ENCODE measurements at regions not wholly inside any gene's neighbourhood (a gene's known extent, or its start where the extent isn't known, plus 50 kb on each side); places are given as distances from the start of the nearest gene placed in this dataset.

DNA sequence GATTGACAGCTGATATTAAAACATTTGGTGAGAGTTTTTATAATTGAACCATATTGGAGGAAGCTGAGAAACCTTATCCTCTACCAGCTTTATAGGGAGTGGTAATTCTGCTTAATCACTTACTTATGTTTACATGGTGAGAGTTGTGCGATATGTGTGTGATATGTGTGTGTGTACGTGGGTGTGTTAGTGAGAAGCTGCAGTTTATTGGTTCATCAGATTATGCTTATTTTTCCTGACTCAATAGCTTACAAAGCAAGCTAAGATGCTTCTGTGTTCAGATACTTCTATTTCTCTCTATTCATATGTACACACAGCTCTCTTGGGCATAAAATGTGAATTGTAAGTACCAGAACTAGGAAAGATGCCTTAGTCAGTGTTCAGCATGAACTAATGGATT, 343.7 kb downstream of the GRIA2 start:
- TF ChIP-seq EZH2phosphoT487 (IDR thresholded peaks at IDR 0.05; ENCODE audit: unreplicated experiment), result no peak
- TF ChIP-seq EZH2 (IDR thresholded peaks at IDR 0.05; ENCODE audit: low read depth, unreplicated experiment), result no peak
- TF ChIP-seq CTCF (conservative IDR thresholded peaks at IDR 0.05; ENCODE audit: low read depth in 2 of 2), result no peak
- no peak for TF ChIP-seq POLR2AphosphoS5 (IDR thresholded peaks at IDR 0.05; ENCODE audit: low read depth)
- TF ChIP-seq CREB1 (CRISPR knock-in tag; IDR thresholded peaks at IDR 0.05; ENCODE audit: low read depth), result no peak
- TF ChIP-seq REST (IDR thresholded peaks at IDR 0.05; ENCODE audit: unreplicated experiment), result no peak
- no peak for TF ChIP-seq ETS1 (IDR thresholded peaks at IDR 0.05)
- no peak for TF ChIP-seq NANOG (IDR thresholded peaks at IDR 0.05; ENCODE audit: borderline replicate concordance)
- TF ChIP-seq JUNB (IDR thresholded peaks at IDR 0.05; ENCODE audit: unreplicated experiment), result no peak
- no peak for TF ChIP-seq ZNF462 (CRISPR knock-in tag; IDR thresholded peaks at IDR 0.05)
